ENCODE measurements at regions not wholly inside any gene's neighbourhood (a gene's known extent, or its start where the extent isn't known, plus 50 kb on each side); places are given as distances from the start of the nearest gene placed in this dataset.
"Not testable (repeated sequence)": the region's sequence is repeated elsewhere in the genome, so short reads cannot be mapped to it uniquely, and the experiment has no call there.

DNA sequence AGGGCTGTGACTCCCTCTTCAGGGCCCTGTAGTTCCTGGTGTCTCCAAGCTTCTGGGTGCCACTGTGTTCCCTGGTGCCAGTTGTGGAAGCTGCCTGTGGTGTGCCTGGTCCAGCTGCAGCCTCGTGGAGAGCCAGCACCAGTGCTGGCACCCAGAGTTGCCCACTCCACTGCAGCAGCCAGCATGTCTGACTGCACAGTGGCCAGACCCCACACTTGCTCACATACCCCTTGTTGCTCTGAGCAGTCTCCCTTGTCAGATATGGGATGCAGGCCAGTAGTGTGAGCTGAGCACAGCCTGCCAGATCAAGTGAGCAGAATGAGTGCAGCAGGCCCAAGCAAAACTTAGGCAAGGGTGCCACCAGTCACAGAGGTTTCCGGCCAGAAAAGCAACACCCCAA lies 108.6 kb downstream of the ZMAT1 start:
- no peak for DNase-seq

- DNase-seq, result not testable (repeated sequence)
These were observed 114.1 kb downstream of the ZMAT1 start for GRCh38 chrX:101817739-101818138.

GRCh38 chrX:101813200-101813599 lies 118.6 kb downstream of the ZMAT1 start:
- DNase-seq, result no peak

GRCh38 chrX:101803451-101803850 lies 128.4 kb downstream of the ZMAT1 start:
- no peak for DNase-seq

- DNase-seq, result peak; percentile 58
These were observed 132.4 kb downstream of the ZMAT1 start for GRCh38 chrX:101799387-101799786.

DNA sequence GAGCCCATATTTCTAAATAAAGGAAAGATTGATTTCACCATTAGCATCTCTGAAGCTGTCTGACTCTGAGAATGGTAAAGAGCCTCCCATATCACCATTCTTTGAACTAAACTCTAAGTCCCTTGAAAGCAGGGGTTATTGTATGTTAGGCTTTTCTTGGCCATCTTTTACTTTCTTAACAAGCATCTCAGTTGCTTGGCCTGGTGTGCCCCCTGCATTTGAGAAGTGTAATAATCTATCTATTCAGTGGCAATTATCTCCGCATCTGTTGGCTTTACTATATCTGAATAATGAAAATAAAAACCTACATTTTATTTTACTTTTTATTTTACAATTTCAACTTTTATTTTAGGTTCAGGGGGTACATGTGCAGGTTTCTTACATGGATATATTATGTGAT lies 128.3 kb upstream of the ARMCX2 start:
- DNase-seq, result no peak

DNA sequence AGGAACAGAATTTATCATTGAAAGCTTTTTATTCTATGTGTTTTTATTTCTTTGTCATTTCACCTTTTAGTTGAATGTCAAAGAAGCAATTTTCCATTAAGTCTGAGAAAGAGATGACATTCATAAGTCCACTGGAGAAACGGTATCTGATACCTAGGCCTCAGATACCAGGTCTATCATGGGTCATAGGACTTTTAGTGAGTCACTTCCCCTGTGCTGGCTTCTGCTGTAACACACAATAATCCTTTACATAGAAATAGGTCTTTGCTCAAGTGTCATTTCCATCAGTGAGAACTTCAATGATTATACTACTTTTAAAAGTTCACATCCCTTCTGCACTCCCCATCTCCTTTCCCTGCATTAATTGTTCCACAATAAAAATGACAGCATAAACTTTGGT lies 125.5 kb upstream of the ARMCX2 start:
- DNase-seq, result no peak

DNA sequence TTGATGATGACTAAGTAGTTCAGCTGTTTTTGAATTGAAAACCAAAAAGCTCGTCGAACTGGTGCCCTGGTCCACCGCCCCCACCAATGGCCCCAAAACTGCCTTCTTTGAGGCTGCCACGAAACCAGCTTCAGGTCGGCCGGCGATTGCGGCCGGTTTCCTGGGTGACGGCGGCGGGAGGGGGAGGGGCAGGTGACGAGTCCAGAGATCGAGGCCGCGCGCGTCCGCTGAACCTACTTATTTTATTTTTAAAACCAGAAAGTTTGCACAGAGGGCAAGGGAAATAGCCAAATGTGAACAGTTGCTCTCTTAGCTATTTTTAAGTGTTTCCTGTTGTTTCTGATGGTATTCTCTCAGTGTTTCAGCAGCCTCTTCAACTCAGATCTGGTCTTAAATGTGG lies 120.8 kb upstream of the ARMCX2 start:
- DNase-seq, result not testable (repeated sequence)

GRCh38 chrX:101774340-101774739 lies 114.7 kb upstream of the ARMCX2 start:
- DNase-seq, result no peak

- DNase-seq, result no peak
These were observed 104.9 kb upstream of the ARMCX2 start for GRCh38 chrX:101764538-101764937.

DNA sequence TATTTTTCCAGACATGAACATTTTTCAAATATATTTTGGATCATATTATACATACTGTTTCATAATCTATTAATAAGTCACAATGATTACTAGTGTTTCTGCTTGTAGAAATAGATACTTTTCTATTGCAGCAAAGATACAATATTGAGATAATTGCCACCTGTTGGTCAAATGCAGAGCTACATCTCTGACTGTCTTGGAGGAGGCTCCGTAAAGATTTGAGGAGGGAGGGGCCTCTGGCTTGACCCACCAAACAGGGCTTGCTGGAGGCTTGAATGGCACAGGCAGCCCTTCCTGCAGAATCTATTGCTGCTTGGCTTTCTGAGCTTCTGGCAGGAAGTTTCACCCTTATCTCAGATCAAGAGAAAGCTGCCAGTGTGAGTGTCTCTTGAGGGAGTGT lies 99.3 kb upstream of the ARMCX2 start:
- no peak for DNase-seq

- no peak for DNase-seq
These were observed 91.1 kb upstream of the ARMCX2 start for GRCh38 chrX:101750744-101751143.

GRCh38 chrX:101749436-101749835 lies 89.8 kb upstream of the ARMCX2 start:
- no peak for DNase-seq

DNA sequence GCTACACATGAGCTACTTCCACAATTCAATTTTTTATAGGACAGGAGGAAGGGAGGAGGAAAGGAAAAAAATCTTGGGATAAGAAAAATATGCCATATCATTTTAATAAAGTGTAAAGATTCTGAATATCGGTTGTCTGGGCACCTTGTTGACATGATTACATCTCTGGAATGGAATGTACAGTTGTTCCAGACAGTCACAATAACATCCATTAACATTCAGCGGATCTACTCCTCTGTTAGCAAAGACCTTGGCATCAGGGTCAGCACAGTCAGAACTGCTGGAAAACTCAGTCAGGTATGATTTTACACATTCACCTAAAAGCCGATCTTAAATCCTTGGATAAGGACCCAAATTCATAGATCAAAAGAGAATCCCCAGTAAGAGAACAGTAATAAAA lies 85.4 kb upstream of the ARMCX2 start:
- DNase-seq, result no peak

GRCh38 chrX:101744085-101744484 lies 84.4 kb upstream of the ARMCX2 start:
- DNase-seq, result no peak

DNA sequence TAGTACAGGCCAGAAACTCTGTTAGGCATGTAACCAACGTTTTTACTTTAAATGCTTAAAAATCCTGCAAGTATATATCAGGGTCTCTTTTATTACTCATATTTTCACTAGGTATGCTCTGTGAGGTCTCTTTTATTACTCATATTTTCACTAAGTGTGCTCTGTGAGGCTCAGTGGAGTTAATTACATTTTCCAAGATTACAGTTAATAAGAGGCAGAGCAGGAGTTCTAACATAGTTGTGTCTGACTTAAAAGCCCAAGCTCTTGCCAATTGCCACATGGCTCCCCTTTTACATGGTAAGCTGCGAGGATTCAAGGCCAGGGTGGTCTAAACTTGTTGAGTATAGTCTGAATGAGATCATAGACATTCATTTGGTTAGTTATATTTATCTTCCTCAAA lies 81.0 kb upstream of the ARMCX2 start:
- no peak for DNase-seq

GRCh38 chrX:101738867-101739266 lies 79.2 kb upstream of the ARMCX2 start:
- not testable (repeated sequence) for DNase-seq

GRCh38 chrX:101738411-101738810 lies 78.8 kb upstream of the ARMCX2 start:
- not testable (repeated sequence) for DNase-seq

DNA sequence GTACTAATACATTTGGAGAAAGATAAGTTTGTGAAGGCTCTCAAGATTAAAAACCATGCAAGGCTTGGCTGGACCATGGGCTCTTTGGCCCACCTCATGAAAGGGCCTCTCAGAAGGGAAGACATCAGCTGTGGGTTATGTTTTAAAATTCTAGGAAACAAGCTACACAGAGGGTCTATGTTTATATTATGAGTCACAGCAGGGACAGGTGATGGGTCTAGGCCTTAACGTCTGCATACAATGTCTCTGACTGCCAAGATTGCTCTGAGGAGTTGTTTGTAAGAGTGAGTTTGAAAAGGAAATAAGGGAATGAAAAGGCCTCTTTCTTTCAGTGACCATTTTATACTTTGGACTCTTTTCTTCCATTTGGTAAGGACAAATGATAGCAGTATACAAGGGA lies 77.0 kb upstream of the ARMCX2 start:
- no peak for DNase-seq

GRCh38 chrX:101732870-101733269 lies 73.2 kb upstream of the ARMCX2 start:
- no peak for DNase-seq

DNA sequence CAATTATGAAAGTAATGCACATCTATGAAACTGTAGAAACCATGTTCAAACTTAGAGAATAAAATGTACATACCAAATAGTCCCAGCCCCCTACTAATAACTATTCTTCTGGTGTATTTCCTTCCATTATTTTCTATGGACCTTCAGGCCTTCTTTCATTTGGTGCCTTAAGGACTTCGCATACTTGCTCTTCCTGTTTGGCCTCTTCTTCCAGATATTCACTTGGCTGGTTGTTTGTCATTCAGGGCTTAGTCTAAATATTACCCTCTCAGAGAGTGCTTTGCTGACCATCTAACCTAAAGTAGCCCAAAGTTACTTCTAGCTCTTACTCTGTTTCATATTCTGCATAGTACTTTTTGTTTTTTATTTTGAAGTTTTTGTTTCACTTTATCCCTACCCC lies 70.3 kb upstream of the ARMCX2 start:
- no peak for DNase-seq

Measured in stimulated activated CD4-positive, alpha-beta T cell treated with anti-CD3 and anti-CD28 coated beads, Interleukin-4, amount 100 ng/mL, for 1 hour (primary cell).